OCI-LY7 (cell line): ENCODE measurements at regions not wholly inside any gene's neighbourhood (a gene's known extent, or its start where the extent isn't known, plus 50 kb on each side); places are given as distances from the start of the nearest gene placed in this dataset.

Experiments
- BruUV-seq: library from RNA; stranded (reverse); fragments of 400-500 nt; replicated peaks from 2 replicates; lab custom pipeline; 2021; lab: Mats Ljungman, UMichigan
- CTCF ChIA-PET: fragments of 300-600 bp; sonication (Branson Sonifier 250); formaldehyde crosslinking; loops from one replicate; lab custom pipeline; 2022; ENCODE audit warnings: antibody characterized with exemption; ENCODE audit not compliant: unreplicated experiment; lab: Charles Lee
- POLR2A ChIA-PET: fragments of 300-600 bp; sonication (Branson Sonifier 250); formaldehyde crosslinking; loops from one replicate; lab custom pipeline; 2022; ENCODE audit warnings: antibody characterized with exemption; lab: Charles Lee
- DNase-seq: peaks from one replicate; pipeline ENCODE4 v3.0.0-alpha.2; 2015; ENCODE audit warnings: low spot score
- H2AFZ ChIP-seq: fragments of 200-600 bp; sonication (generic), shearing (Covaris generic); 2 replicates; pipeline ENCODE4 v1.6.1; 2014; ENCODE audit warnings: mild to moderate bottlenecking, antibody characterized with exemption, low read length, moderate library complexity
- H3K27ac ChIP-seq: fragments of 200-600 bp; sonication (generic); 2 replicates; pipeline ENCODE4 v1.5.1; 2014; ENCODE audit warnings: mixed run types, low read depth, mild to moderate bottlenecking, moderate library complexity, low read length, inconsistent platforms; ENCODE audit not compliant: poor library complexity, severe bottlenecking
- H3K36me3 ChIP-seq: fragments of 200-600 bp; sonication (generic); 2 replicates; pipeline ENCODE4 v1.6.1; 2014; ENCODE audit warnings: mild to moderate bottlenecking, antibody characterized with exemption, low read length, moderate library complexity, mixed read lengths; ENCODE audit not compliant: insufficient read depth
- H3K4me1 ChIP-seq: fragments of 200-600 bp; sonication (generic); 2 replicates; pipeline ENCODE4 v1.5.1; 2014; ENCODE audit warnings: mild to moderate bottlenecking, low read length; ENCODE audit not compliant: insufficient read depth, poor library complexity, severe bottlenecking
- H3K4me2 ChIP-seq: fragments of 200-600 bp; sonication (generic); 2 replicates; pipeline ENCODE4 v1.6.1; 2014; ENCODE audit warnings: mild to moderate bottlenecking, low read length
- H3K4me3 ChIP-seq: fragments of 200-600 bp; sonication (generic); 2 replicates; pipeline ENCODE4 v1.5.1; 2014; ENCODE audit warnings: mild to moderate bottlenecking, low read depth, low read length; ENCODE audit not compliant: poor library complexity, severe bottlenecking
- H3K79me2 ChIP-seq: fragments of 200-600 bp; sonication (generic); 2 replicates; pipeline ENCODE4 v1.6.1; 2016; ENCODE audit warnings: low read depth, mild to moderate bottlenecking, low read length, moderate library complexity, mixed read lengths; ENCODE audit not compliant: insufficient read depth
- H3K9me2 ChIP-seq: fragments of 200-600 bp; sonication (generic); 2 replicates; pipeline ENCODE4 v1.6.1; 2016; ENCODE audit warnings: mild to moderate bottlenecking, low read length, mixed read lengths; ENCODE audit not compliant: insufficient read depth
- H3K9me3 ChIP-seq: fragments of 200-600 bp; sonication (generic); 2 replicates; pipeline ENCODE4 v1.6.1; 2014; ENCODE audit warnings: mild to moderate bottlenecking, mixed run types, low read length, mixed read lengths
- H4K20me1 ChIP-seq: fragments of 200-600 bp; sonication (generic); 2 replicates; pipeline ENCODE4 v1.6.1; 2014; ENCODE audit warnings: mild to moderate bottlenecking, antibody characterized with exemption, low read length, moderate library complexity, mixed read lengths; ENCODE audit not compliant: insufficient read depth
- EZH2phosphoT487 ChIP-seq: fragments of 200-600 bp; sonication (generic); IDR thresholded peaks from 2 replicates; pipeline ENCODE4 v1.6.1; 2018; ENCODE audit warnings: low read depth, borderline replicate concordance, mild to moderate bottlenecking, mixed run types, antibody characterized with exemption, low read length, moderate library complexity, mixed read lengths
- intact Hi-C: fragments of 100-400 bp; cut with micrococcal nuclease; formaldehyde crosslinking; loops from one replicate; pipeline ENCODE4 v1.10.0; 2022; ENCODE audit not compliant: unreplicated experiment
- TF ChIP-seq, protein P1 (sequence below): fragments of 200-600 bp; sonication (generic); conservative IDR thresholded peaks from 2 replicates; pipeline ENCODE4 v1.5.1; 2014; ENCODE audit warnings: mild to moderate bottlenecking, antibody characterized with exemption, low read length, moderate library complexity, mixed read lengths

DNA sequence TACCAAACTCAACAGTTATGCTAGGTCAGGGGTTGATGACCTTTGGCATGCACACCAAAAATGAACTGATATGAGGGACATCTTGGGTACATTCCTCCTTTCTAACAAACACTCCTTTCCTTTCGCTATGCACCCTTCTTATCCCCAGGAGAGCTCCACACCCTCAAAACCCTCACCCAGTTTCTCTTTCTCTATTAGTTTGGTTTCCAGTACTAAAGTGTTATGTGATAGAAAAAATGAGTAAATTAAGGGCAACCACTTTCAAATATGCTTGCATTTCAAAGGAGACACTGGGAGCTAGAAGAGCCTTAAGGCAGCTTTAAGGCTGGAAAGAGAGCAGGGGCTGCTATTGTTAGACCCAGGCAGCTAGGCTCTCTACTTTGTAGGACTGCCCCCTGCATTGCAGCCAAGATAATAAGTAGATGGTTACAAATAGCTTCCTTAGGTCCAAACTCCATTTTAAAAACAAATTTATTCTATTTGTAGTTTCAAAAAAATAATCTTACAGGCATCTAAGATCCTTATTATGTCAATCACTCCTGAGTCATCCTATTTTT, 244.3 kb downstream of the ZIC1 start:
- H3K4me3 ChIP-seq: no peak overlapping the region
- no TSS peak for BruUV-seq
- TF ChIP-seq, protein P1, sequence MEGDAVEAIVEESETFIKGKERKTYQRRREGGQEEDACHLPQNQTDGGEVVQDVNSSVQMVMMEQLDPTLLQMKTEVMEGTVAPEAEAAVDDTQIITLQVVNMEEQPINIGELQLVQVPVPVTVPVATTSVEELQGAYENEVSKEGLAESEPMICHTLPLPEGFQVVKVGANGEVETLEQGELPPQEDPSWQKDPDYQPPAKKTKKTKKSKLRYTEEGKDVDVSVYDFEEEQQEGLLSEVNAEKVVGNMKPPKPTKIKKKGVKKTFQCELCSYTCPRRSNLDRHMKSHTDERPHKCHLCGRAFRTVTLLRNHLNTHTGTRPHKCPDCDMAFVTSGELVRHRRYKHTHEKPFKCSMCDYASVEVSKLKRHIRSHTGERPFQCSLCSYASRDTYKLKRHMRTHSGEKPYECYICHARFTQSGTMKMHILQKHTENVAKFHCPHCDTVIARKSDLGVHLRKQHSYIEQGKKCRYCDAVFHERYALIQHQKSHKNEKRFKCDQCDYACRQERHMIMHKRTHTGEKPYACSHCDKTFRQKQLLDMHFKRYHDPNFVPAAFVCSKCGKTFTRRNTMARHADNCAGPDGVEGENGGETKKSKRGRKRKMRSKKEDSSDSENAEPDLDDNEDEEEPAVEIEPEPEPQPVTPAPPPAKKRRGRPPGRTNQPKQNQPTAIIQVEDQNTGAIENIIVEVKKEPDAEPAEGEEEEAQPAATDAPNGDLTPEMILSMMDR: no peak
- TF ChIP-seq EZH2phosphoT487: no peak
- H3K4me1 ChIP-seq: no peaks in the 10 kb centered on the region
- no peak overlapping the region for H3K27ac ChIP-seq
- CTCF ChIA-PET: no interaction called here
- intact Hi-C loops: no loop called here
- DNase-seq: no peak
- no peaks in the 10 kb centered on the region for H3K79me2 ChIP-seq
- H2AFZ ChIP-seq: no peak overlapping the region
- H3K9me3 ChIP-seq: no peaks in the 10 kb centered on the region
- H3K36me3 ChIP-seq: no peaks in the 10 kb centered on the region
- POLR2A ChIA-PET: interaction anchor here (1.9 kb wide), 1 partner anchor 13 kb away, joined by 5 read pairs; no protein-coding TSS in a partner anchor
- no peaks in the 10 kb centered on the region for H4K20me1 ChIP-seq
- H3K4me2 ChIP-seq: no peak overlapping the region
- H3K9me2 ChIP-seq: no peaks in the 10 kb centered on the region

DNA sequence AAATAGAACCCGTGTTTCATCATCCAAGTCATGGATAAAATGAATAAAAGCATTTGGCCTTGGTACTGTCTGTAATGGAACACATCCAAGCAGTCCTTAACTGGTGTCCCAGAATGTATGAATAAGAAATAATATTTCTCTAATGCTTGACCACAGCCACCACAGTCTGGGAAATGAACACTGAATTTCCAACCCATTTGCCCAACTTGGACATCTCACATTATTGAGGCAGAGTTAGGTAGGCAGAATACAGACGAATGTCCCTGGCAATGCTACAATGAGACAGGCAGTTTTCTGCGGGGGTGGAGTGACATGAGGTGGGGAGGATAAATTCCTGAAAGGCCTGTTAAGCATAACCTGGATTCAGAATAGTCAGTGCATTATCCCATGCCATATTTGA, 245.7 kb downstream of the ZIC1 start:
- Histone ChIP-seq H4K20me1 (no peaks in the 10 kb centered on the region), H3K27ac (no peak overlapping the region), H2AFZ (no peak overlapping the region), H3K4me1 (no peaks in the 10 kb centered on the region), H3K36me3 (no peaks in the 10 kb centered on the region), H3K9me3 (no peaks in the 10 kb centered on the region), H3K4me2 (no peak overlapping the region), H3K79me2 (no peaks in the 10 kb centered on the region), H3K4me3 (no peak overlapping the region), H3K9me2 (no peaks in the 10 kb centered on the region)
- no TSS peak for BruUV-seq
- intact Hi-C loops: no loop called here
- POLR2A ChIA-PET: interaction anchor here (0.6 kb wide), 1 partner anchor 129 kb away, joined by 4 read pairs; no protein-coding TSS in a partner anchor
- CTCF ChIA-PET: no interaction called here
- TF ChIP-seq, protein P1: no peak
- TF ChIP-seq EZH2phosphoT487: no peak
- no peak for DNase-seq

DNA sequence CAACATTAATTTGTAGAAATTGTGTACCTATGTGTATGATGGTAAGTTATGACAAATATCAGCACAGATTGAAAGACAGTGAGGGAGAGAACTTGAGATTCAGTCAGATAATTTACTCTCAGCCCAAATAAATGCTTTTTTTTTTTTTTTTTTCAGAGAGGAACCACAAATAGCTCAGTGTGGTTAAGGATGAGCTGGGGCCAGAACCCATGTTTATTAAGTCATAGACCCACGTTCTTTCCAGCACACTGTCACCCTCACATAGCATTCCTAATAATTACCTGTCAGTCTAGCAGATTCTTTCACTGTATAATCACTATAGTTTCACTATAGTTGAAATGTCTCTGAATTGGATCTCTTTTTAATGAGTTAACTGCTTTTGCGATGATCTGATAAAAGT, 246.1 kb downstream of the ZIC1 start:
- Histone ChIP-seq H3K4me2 (no peak overlapping the region), H3K9me3 (no peaks in the 10 kb centered on the region), H3K9me2 (no peaks in the 10 kb centered on the region), H4K20me1 (no peaks in the 10 kb centered on the region), H2AFZ (no peak overlapping the region), H3K4me3 (no peak overlapping the region), H3K36me3 (no peaks in the 10 kb centered on the region), H3K79me2 (no peaks in the 10 kb centered on the region), H3K4me1 (no peaks in the 10 kb centered on the region), H3K27ac (no peak overlapping the region)
- BruUV-seq: no TSS peak
- TF ChIP-seq, protein P1: no peak
- no peak for TF ChIP-seq EZH2phosphoT487
- DNase-seq: no peak
- CTCF ChIA-PET: no interaction called here
- intact Hi-C loops: no loop called here
- POLR2A ChIA-PET: interaction anchor here (0.6 kb wide), 2 partner anchors 54 to 130 kb away, joined by 4 to 5 read pairs; no protein-coding TSS in a partner anchor
